ENCODE measurements at regions not wholly inside any gene's neighbourhood (a gene's known extent, or its start where the extent isn't known, plus 50 kb on each side); places are given as distances from the start of the nearest gene placed in this dataset.

DNA sequence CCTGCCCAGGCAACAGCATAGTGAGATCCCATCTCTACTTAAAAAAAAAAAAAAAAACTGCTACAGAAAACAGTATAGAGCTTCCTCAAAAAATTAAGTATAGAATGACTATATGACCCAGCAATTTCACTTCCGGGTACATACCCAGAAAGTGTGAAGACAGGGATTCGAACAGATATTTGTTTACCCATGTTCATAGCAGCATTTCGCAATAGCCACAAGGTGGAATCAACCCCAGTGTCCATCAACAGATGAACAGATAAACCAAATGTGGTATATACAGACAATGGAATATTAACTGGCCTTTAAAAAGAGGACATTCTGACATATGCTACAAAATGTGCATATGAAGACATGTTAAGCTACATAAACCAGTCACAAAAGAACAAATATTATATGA lies 95.5 kb downstream of the CHD9NB start:
- no CpG with 5 or more reads among the region's 3 CpGs for WGBS (ENCODE audit: extremely low coverage, insufficient coverage, low lambda C conversion rate)
- H3K79me1 ChIP-seq (ENCODE audit: low read length) = no peaks in the 10 kb centered on the region
- no peak overlapping the region for H2BK15ac ChIP-seq (replicated peaks; ENCODE audit: low read depth)
- no peak overlapping the region for H3K18ac ChIP-seq (ENCODE audit: low read length)
- H2AK5ac ChIP-seq (ENCODE audit: low read length) = no peak overlapping the region
- H3K56ac ChIP-seq (ENCODE audit: low read length) = no peak overlapping the region
- no peaks in the 10 kb centered on the region for H3K79me2 ChIP-seq (ENCODE audit: control insufficient read depth, insufficient read depth, low read length)
- no peak overlapping the region for H3K4me2 ChIP-seq (ENCODE audit: low read length)
- no peak overlapping the region for H2BK5ac ChIP-seq (ENCODE audit: low read length)
- H2BK120ac ChIP-seq (ENCODE audit: low read depth, low read length) = no peak overlapping the region
- H3K4ac ChIP-seq (ENCODE audit: low read depth, low read length) = no peak overlapping the region
- no peak overlapping the region for H3K4me3 ChIP-seq (ENCODE audit: low read length)
- H3K23ac ChIP-seq (ENCODE audit: low read length) = no peak overlapping the region
- DNase-seq = no peak
- H4K5ac ChIP-seq (ENCODE audit: low read length) = no peak overlapping the region
- H3K27me3 ChIP-seq (ENCODE audit: insufficient read depth, low read length, poor library complexity) = no peaks in the 10 kb centered on the region
- H3K4me1 ChIP-seq (ENCODE audit: control insufficient read depth, low read depth, low read length) = no peaks in the 10 kb centered on the region
- no peaks in the 10 kb centered on the region for H3K36me3 ChIP-seq (ENCODE audit: control insufficient read depth, insufficient read depth, low read length)
- no peak overlapping the region for H4K8ac ChIP-seq (ENCODE audit: low read depth, low read length)
- H3K27ac ChIP-seq (ENCODE audit: low read depth, low read length) = no peak overlapping the region
- H3K9ac ChIP-seq (ENCODE audit: low read length) = no peak overlapping the region

DNA sequence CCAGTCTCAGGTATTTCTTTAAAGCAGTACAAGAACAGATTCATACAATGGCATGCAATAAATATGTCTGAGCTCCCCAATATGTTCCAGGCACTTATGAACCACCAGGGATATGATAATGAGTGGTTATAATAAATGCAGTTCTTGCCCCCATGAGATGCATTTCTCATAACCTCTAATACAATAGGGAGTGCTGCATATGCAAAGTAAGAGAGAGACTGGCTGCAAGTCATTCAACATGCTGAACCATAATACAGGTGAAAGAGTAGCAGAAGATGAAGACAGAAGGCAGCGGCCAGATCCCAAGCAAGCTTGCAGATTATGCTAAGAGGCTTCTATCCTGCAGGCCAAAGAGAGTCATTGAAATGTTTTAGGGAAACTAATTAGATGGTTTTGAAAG lies 96.7 kb downstream of the CHD9NB start:
- H3K27me3 ChIP-seq (ENCODE audit: insufficient read depth, low read length, poor library complexity) = no peaks in the 10 kb centered on the region
- no peak overlapping the region for H3K23ac ChIP-seq (ENCODE audit: low read length)
- no peak overlapping the region for H3K56ac ChIP-seq (ENCODE audit: low read length)
- no peak overlapping the region for H3K4me3 ChIP-seq (ENCODE audit: low read length)
- H2AK5ac ChIP-seq (ENCODE audit: low read length) = no peak overlapping the region
- H2BK5ac ChIP-seq (ENCODE audit: low read length) = no peak overlapping the region
- H3K36me3 ChIP-seq (ENCODE audit: control insufficient read depth, insufficient read depth, low read length) = no peaks in the 10 kb centered on the region
- no peak overlapping the region for H2BK120ac ChIP-seq (ENCODE audit: low read depth, low read length)
- no peaks in the 10 kb centered on the region for H3K4me1 ChIP-seq (ENCODE audit: control insufficient read depth, low read depth, low read length)
- no peak overlapping the region for H3K9ac ChIP-seq (ENCODE audit: low read length)
- H4K5ac ChIP-seq (ENCODE audit: low read length) = no peak overlapping the region
- H3K27ac ChIP-seq (ENCODE audit: low read depth, low read length) = no peak overlapping the region
- no peak overlapping the region for H4K8ac ChIP-seq (ENCODE audit: low read depth, low read length)
- H3K18ac ChIP-seq (ENCODE audit: low read length) = no peak overlapping the region
- H3K4ac ChIP-seq (ENCODE audit: low read depth, low read length) = no peak overlapping the region
- H3K79me2 ChIP-seq (ENCODE audit: control insufficient read depth, insufficient read depth, low read length) = no peaks in the 10 kb centered on the region
- WGBS (ENCODE audit: extremely low coverage, insufficient coverage, low lambda C conversion rate) = no CpG with 5 or more reads among the region's 1 CpG
- no peaks in the 10 kb centered on the region for H3K79me1 ChIP-seq (ENCODE audit: low read length)
- no peak overlapping the region for H2BK15ac ChIP-seq (replicated peaks; ENCODE audit: low read depth)
- DNase-seq = no peak
- H3K4me2 ChIP-seq (ENCODE audit: low read length) = no peak overlapping the region

DNA sequence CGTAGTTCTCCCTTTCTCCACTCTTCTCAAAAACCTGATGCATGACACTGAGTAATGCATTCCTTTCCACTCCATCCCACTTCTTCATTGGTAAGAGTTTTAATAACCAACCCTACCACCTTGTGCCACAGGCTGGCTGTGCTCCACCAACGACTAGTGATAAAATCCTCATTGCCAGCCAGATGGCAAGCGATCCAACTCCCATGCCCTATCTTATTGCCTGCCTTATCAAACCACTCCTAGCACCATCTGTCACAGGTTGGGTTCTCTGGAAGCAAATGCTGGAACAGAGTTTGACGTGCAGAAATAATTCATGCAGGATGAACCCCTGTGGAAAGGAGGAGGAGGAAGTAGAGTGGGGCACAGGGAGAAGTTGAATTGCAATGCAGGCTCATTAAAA lies 99.5 kb downstream of the CHD9NB start:
- no peak for DNase-seq
- H4K8ac ChIP-seq (ENCODE audit: low read depth, low read length) = no peak overlapping the region
- no peaks in the 10 kb centered on the region for H3K79me1 ChIP-seq (ENCODE audit: low read length)
- no CpG with 5 or more reads among the region's 4 CpGs for WGBS (ENCODE audit: extremely low coverage, insufficient coverage, low lambda C conversion rate)
- no peak overlapping the region for H3K4ac ChIP-seq (ENCODE audit: low read depth, low read length)
- H2BK15ac ChIP-seq (replicated peaks; ENCODE audit: low read depth) = no peak overlapping the region
- H3K36me3 ChIP-seq (ENCODE audit: control insufficient read depth, insufficient read depth, low read length) = no peaks in the 10 kb centered on the region
- H3K4me2 ChIP-seq (ENCODE audit: low read length) = no peak overlapping the region
- H3K27me3 ChIP-seq (ENCODE audit: insufficient read depth, low read length, poor library complexity) = no peaks in the 10 kb centered on the region
- H3K18ac ChIP-seq (ENCODE audit: low read length) = no peak overlapping the region
- H3K27ac ChIP-seq (ENCODE audit: low read depth, low read length) = no peak overlapping the region
- H3K4me1 ChIP-seq (ENCODE audit: control insufficient read depth, low read depth, low read length) = no peaks in the 10 kb centered on the region
- no peak overlapping the region for H2BK5ac ChIP-seq (ENCODE audit: low read length)
- H3K56ac ChIP-seq (ENCODE audit: low read length) = no peak overlapping the region
- H3K79me2 ChIP-seq (ENCODE audit: control insufficient read depth, insufficient read depth, low read length) = no peaks in the 10 kb centered on the region
- H2BK120ac ChIP-seq (ENCODE audit: low read depth, low read length) = no peak overlapping the region
- H4K5ac ChIP-seq (ENCODE audit: low read length) = no peak overlapping the region
- H2AK5ac ChIP-seq (ENCODE audit: low read length) = no peak overlapping the region
- no peak overlapping the region for H3K4me3 ChIP-seq (ENCODE audit: low read length)
- no peak overlapping the region for H3K23ac ChIP-seq (ENCODE audit: low read length)
- H3K9ac ChIP-seq (ENCODE audit: low read length) = no peak overlapping the region

DNA sequence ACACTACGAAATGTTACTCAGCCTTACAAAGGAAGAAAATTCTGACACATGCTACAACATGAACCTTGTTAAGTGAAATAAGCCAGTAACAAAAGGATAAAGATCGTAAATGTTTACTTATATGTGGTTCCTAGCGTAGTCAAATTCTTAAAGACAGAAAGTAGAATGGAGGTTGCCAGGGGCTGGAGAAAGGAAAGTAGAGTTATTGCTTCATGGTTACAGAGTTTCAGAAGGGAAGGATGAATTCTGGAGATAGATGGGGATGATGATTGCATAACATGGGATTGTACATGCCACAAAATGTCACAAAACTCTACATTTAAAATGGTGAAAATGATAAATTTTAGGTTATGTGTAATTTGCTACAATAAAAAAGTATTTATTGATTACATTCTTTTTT lies 103.8 kb downstream of the CHD9NB start:
- H3K4me3 ChIP-seq (ENCODE audit: low read length) = no peak overlapping the region
- no peak overlapping the region for H3K4me2 ChIP-seq (ENCODE audit: low read length)
- H3K79me1 ChIP-seq (ENCODE audit: low read length) = no peaks in the 10 kb centered on the region
- no peak overlapping the region for H3K9ac ChIP-seq (ENCODE audit: low read length)
- H3K36me3 ChIP-seq (ENCODE audit: control insufficient read depth, insufficient read depth, low read length) = no peaks in the 10 kb centered on the region
- H2BK5ac ChIP-seq (ENCODE audit: low read length) = no peak overlapping the region
- H2BK15ac ChIP-seq (replicated peaks; ENCODE audit: low read depth) = no peak overlapping the region
- H2AK5ac ChIP-seq (ENCODE audit: low read length) = no peak overlapping the region
- DNase-seq = no peak
- H4K5ac ChIP-seq (ENCODE audit: low read length) = no peak overlapping the region
- H3K18ac ChIP-seq (ENCODE audit: low read length) = no peak overlapping the region
- H3K4me1 ChIP-seq (ENCODE audit: control insufficient read depth, low read depth, low read length) = no peaks in the 10 kb centered on the region
- no CpG with 5 or more reads among the region's 3 CpGs for WGBS (ENCODE audit: extremely low coverage, insufficient coverage, low lambda C conversion rate)
- H3K79me2 ChIP-seq (ENCODE audit: control insufficient read depth, insufficient read depth, low read length) = no peaks in the 10 kb centered on the region
- H3K23ac ChIP-seq (ENCODE audit: low read length) = no peak overlapping the region
- H3K4ac ChIP-seq (ENCODE audit: low read depth, low read length) = no peak overlapping the region
- H3K56ac ChIP-seq (ENCODE audit: low read length) = no peak overlapping the region
- no peak overlapping the region for H3K27ac ChIP-seq (ENCODE audit: low read depth, low read length)
- H4K8ac ChIP-seq (ENCODE audit: low read depth, low read length) = no peak overlapping the region
- H3K27me3 ChIP-seq (ENCODE audit: insufficient read depth, low read length, poor library complexity) = no peaks in the 10 kb centered on the region
- no peak overlapping the region for H2BK120ac ChIP-seq (ENCODE audit: low read depth, low read length)

DNA sequence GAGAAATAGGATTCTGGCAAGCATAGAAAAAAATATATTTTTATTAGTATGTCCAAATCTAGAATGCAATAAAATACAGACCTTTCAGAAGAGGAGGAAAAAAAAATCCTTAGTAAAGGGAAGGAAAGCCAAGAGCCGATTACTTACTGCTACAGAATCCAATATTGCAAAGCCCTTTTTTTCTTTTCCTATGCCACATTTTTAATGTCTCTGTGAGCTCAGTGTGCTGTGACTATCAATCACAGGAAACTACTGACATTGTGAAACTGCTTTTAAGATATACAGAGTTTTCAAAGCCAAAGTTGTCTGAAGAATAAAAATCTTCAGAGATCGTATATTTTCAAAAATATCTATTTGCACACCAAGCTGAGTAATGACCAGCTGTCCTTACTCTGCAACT lies 120.4 kb downstream of the CHD9NB start:
- H2BK5ac ChIP-seq (ENCODE audit: low read length) = no peak overlapping the region

DNA sequence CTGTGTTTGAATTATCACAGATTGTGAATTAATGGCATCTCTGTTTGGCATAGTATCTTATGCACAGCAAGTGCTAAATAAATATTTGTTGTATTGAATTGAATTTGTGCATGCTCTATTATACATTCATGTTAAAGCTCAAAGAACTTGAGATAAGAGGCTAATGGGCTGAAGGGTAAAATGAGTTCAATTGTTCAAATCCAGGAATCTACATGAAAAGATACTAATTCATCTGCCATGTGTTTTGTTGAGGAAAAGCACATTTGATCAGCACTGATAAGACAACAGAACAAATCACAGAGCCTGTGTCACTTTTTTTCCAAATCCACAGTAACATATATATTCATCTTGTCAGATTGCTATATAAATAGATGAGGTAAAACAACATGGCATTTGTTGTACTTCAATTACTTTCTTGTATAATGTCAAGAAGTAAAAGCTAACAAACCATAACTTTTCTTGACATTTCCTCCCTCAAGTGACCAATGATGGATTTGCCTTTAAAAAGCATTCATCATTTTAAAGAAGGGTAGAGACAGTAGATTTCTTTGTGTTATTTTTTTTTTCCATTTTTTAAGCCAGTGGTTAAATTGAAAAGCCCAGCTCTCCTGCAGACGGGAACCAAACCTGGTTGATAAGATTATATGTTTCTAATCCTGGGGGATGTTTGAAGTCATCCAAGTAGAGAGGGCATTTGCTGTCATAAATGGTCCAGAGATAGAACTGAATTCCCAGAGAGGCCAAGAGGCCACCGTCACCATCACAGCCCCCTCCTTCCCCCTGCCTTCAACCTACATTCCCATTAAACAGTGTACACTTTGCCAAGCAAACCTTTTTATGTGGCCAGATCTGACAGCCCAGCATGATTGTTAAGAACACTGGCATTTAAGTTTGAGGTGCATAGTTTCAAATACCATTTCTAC lies 123.0 kb downstream of the CHD9NB start:
- no CpG with 5 or more reads among the region's 2 CpGs for WGBS (ENCODE audit: extremely low coverage, insufficient coverage, low lambda C conversion rate)
- no peak overlapping the region for H3K56ac ChIP-seq (ENCODE audit: low read length)
- no peak overlapping the region for H4K5ac ChIP-seq (ENCODE audit: low read length)

More for the DNA sequence above, 120.4 kb downstream of the CHD9NB start:
- Histone ChIP-seq H4K8ac (ENCODE audit: low read depth, low read length) (no peak overlapping the region), H3K27me3 (ENCODE audit: insufficient read depth, low read length, poor library complexity) (no peaks in the 10 kb centered on the region), H4K5ac (ENCODE audit: low read length) (no peak overlapping the region), H2AK5ac (ENCODE audit: low read length) (no peak overlapping the region), H3K4me1 (ENCODE audit: control insufficient read depth, low read depth, low read length) (no peaks in the 10 kb centered on the region), H3K56ac (ENCODE audit: low read length) (no peak overlapping the region), H3K4me3 (ENCODE audit: low read length) (no peak overlapping the region), H3K27ac (ENCODE audit: low read depth, low read length) (no peak overlapping the region), H3K36me3 (ENCODE audit: control insufficient read depth, insufficient read depth, low read length) (no peaks in the 10 kb centered on the region), H2BK15ac (replicated peaks; ENCODE audit: low read depth) (no peak overlapping the region), H3K4me2 (ENCODE audit: low read length) (no peak overlapping the region), H2BK120ac (ENCODE audit: low read depth, low read length) (no peak overlapping the region), H3K4ac (ENCODE audit: low read depth, low read length) (no peak overlapping the region), H3K79me2 (ENCODE audit: control insufficient read depth, insufficient read depth, low read length) (no peaks in the 10 kb centered on the region), H3K9ac (ENCODE audit: low read length) (no peak overlapping the region), H3K23ac (ENCODE audit: low read length) (no peak overlapping the region), H3K18ac (ENCODE audit: low read length) (no peak overlapping the region), H3K79me1 (ENCODE audit: low read length) (no peaks in the 10 kb centered on the region)
- DNase-seq = no peak
- no CpG with 5 or more reads among the region's 2 CpGs for WGBS (ENCODE audit: extremely low coverage, insufficient coverage, low lambda C conversion rate)

More for the DNA sequence above, 123.0 kb downstream of the CHD9NB start:
- H3K4me1 ChIP-seq (ENCODE audit: control insufficient read depth, low read depth, low read length) = no peaks in the 10 kb centered on the region
- H2AK5ac ChIP-seq (ENCODE audit: low read length) = no peak overlapping the region
- H2BK15ac ChIP-seq (replicated peaks; ENCODE audit: low read depth) = no peak overlapping the region
- no peak overlapping the region for H4K8ac ChIP-seq (ENCODE audit: low read depth, low read length)
- H3K4me3 ChIP-seq (ENCODE audit: low read length) = no peak overlapping the region
- no peaks in the 10 kb centered on the region for H3K27me3 ChIP-seq (ENCODE audit: insufficient read depth, low read length, poor library complexity)
- no peaks in the 10 kb centered on the region for H3K79me2 ChIP-seq (ENCODE audit: control insufficient read depth, insufficient read depth, low read length)
- no peak overlapping the region for H2BK5ac ChIP-seq (ENCODE audit: low read length)
- DNase-seq = no peak
- no peak overlapping the region for H3K23ac ChIP-seq (ENCODE audit: low read length)
- no peak overlapping the region for H3K4ac ChIP-seq (ENCODE audit: low read depth, low read length)
- H3K9ac ChIP-seq (ENCODE audit: low read length) = no peak overlapping the region
- no peaks in the 10 kb centered on the region for H3K79me1 ChIP-seq (ENCODE audit: low read length)
- H2BK120ac ChIP-seq (ENCODE audit: low read depth, low read length) = no peak overlapping the region
- H3K27ac ChIP-seq (ENCODE audit: low read depth, low read length) = no peak overlapping the region
- no peak overlapping the region for H3K18ac ChIP-seq (ENCODE audit: low read length)
- no peaks in the 10 kb centered on the region for H3K36me3 ChIP-seq (ENCODE audit: control insufficient read depth, insufficient read depth, low read length)
- no peak overlapping the region for H3K4me2 ChIP-seq (ENCODE audit: low read length)

Measured in mesendoderm (in vitro differentiated cells).